GM12878 (cell line): ENCODE measurements at regions not wholly inside any gene's neighbourhood (a gene's known extent, or its start where the extent isn't known, plus 50 kb on each side); places are given as distances from the start of the nearest gene placed in this dataset.

ENCODE experiments used
- ATAC-seq: fragments of 200-7000 bp; cut with Tn5 transposase; 3 replicates; pipeline ENCODE4 v1.9.1; 2020; ENCODE audit warnings: mild to moderate bottlenecking, moderate library complexity
- BruUV-seq: library from RNA; stranded (reverse); fragments of 400-500 nt; replicated peaks from 2 replicates; lab custom pipeline; 2021; lab: Mats Ljungman, UMichigan
- CTCF ChIA-PET: fragments of 300-600 bp; sonication (Branson Sonifier 250); formaldehyde crosslinking; extraction: SDS; loops from one replicate; lab custom pipeline; 2021; ENCODE audit warnings: inconsistent platforms; lab: Yijun Ruan, JAX
- POLR2A ChIA-PET: fragments of 350-600 bp; formaldehyde crosslinking; extraction: SDS; loops from one replicate; lab custom pipeline; 2021; ENCODE audit warnings: inconsistent platforms; lab: Charles Lee
- RAD21 ChIA-PET: fragments of 300-600 bp; sonication (Branson Sonifier 250); formaldehyde crosslinking; loops from one replicate; lab custom pipeline; 2023; ENCODE audit warnings: antibody characterized with exemption; ENCODE audit not compliant: unreplicated experiment; lab: Charles Lee
- SMC1A ChIA-PET: fragments of 300-600 bp; sonication (Branson Sonifier 250); formaldehyde crosslinking; loops from one replicate; lab custom pipeline; 2023; ENCODE audit not compliant: unreplicated experiment, uncharacterized antibody; lab: Charles Lee
- DNase-seq: peaks from one replicate; pipeline ENCODE4 v3.0.0-alpha.2; 2011; ENCODE audit warnings: low read depth, low spot score
- FAIRE-seq: peaks from 3 replicates; lab custom pipeline; 2011; peaks lifted over from hg19 to GRCh38; lab: Jason Lieb, UNC
- H2AFZ ChIP-seq: 2 replicates; pipeline ENCODE4 v1.6.0; 2011; ENCODE audit warnings: low read depth, low read length, control low read depth; ENCODE audit not compliant: control insufficient read depth
- H3K27ac ChIP-seq: 2 replicates; pipeline ENCODE4 v1.5.1; 2011; ENCODE audit warnings: control low read depth; ENCODE audit not compliant: control insufficient read depth, insufficient read depth
- H3K27me3 ChIP-seq, 2 experiments: replicated peaks in 1 of 2; 2 replicates each; pipeline versions ENCODE4 v1.6.0 to v1.6.1; 2011; ENCODE audit warnings: low read length in 1 of 2; ENCODE audit not compliant: control insufficient read depth in 2 of 2, insufficient read depth in 2 of 2
- H3K36me3 ChIP-seq, 2 experiments: 2 replicates each; pipeline ENCODE4 v1.5.1; 2011; ENCODE audit warnings: low read length in 1 of 2; ENCODE audit not compliant: control insufficient read depth in 2 of 2, insufficient read depth in 2 of 2
- H3K4me1 ChIP-seq: 2 replicates; pipeline ENCODE4 v1.6.1; 2011; ENCODE audit warnings: mild to moderate bottlenecking, low read length, moderate library complexity, mixed read lengths; ENCODE audit not compliant: control insufficient read depth, insufficient read depth
- H3K4me2 ChIP-seq: 2 replicates; pipeline ENCODE4 v1.6.0; 2011; ENCODE audit warnings: control low read depth; ENCODE audit not compliant: control insufficient read depth, insufficient read depth
- H3K4me3 ChIP-seq: fragments of 200-600 bp; sonication (generic); 2 replicates; pipeline ENCODE4 v1.5.1; 2016
- H3K79me2 ChIP-seq: 2 replicates; pipeline ENCODE4 v1.6.0; 2011; ENCODE audit warnings: low read length; ENCODE audit not compliant: control insufficient read depth, insufficient read depth
- H3K9ac ChIP-seq: 2 replicates; pipeline ENCODE4 v1.8.0; 2011; ENCODE audit warnings: low read length, control low read depth, mixed read lengths; ENCODE audit not compliant: control insufficient read depth, insufficient read depth
- H3K9me3 ChIP-seq: replicated peaks from 3 replicates; pipeline ENCODE4 v1.5.1; 2011; ENCODE audit warnings: mild to moderate bottlenecking, low read length; ENCODE audit not compliant: control insufficient read depth, insufficient read depth
- H4K20me1 ChIP-seq: 2 replicates; pipeline ENCODE4 v1.6.0; 2011; ENCODE audit not compliant: control insufficient read depth, insufficient read depth
- CEBPB ChIP-seq, 2 experiments: fragments of 150-350 bp in 1 of 2; IDR thresholded peaks; 2 replicates each; pipeline ENCODE4 v1.6.1; 2012 to 2014; ENCODE audit warnings: low read depth in 2 of 2, low read length in 2 of 2, borderline replicate concordance in 1 of 2, inconsistent platforms in 1 of 2
- CREM ChIP-seq: IDR thresholded peaks from 2 replicates; pipeline ENCODE4 v1.6.1; 2014; ENCODE audit warnings: antibody characterized with exemption, low read depth
- EED ChIP-seq: sonication (generic); IDR thresholded peaks from 2 replicates; pipeline ENCODE4 v1.6.1; 2016; ENCODE audit warnings: antibody characterized with exemption, low read depth
- EGR1 ChIP-seq, 2 experiments: IDR thresholded peaks; 1 replicate in 1 of 2; 2 replicates in 1 of 2; pipeline ENCODE4 v1.6.1; 2011 to 2012; ENCODE audit warnings: low read depth in 2 of 2, low read length in 2 of 2, borderline replicate concordance in 1 of 2, mild to moderate bottlenecking in 1 of 2, moderate library complexity in 1 of 2
- ESRRA ChIP-seq: IDR thresholded peaks from 2 replicates; pipeline ENCODE4 v1.6.1; 2012; ENCODE audit warnings: mild to moderate bottlenecking, low read length, improper control_type of control experiment
- MXI1 ChIP-seq: fragments of 150-350 bp; IDR thresholded peaks from 2 replicates; pipeline ENCODE4 v1.6.1; 2011; ENCODE audit warnings: low read depth, mild to moderate bottlenecking, inconsistent platforms, low read length, improper control_type of control experiment
- NR2C2 ChIP-seq: IDR thresholded peaks from 2 replicates; pipeline ENCODE4 v1.6.1; 2011; ENCODE audit warnings: borderline replicate concordance, low read depth; ENCODE audit not compliant: control insufficient read depth, insufficient read length
- PML ChIP-seq: IDR thresholded peaks from 2 replicates; pipeline ENCODE4 v1.6.1; 2012; ENCODE audit warnings: low read length, inconsistent platforms
- POLR2AphosphoS5 ChIP-seq: IDR thresholded peaks from 2 replicates; pipeline ENCODE4 v1.6.1; 2011; ENCODE audit warnings: mild to moderate bottlenecking, low read length, inconsistent platforms
- POU2F2 ChIP-seq: IDR thresholded peaks from 3 replicates; pipeline ENCODE4 v1.6.1; 2011; ENCODE audit warnings: low read depth, mild to moderate bottlenecking, low read length, borderline replicate concordance
- SIX5 ChIP-seq: IDR thresholded peaks from 2 replicates; pipeline ENCODE4 v1.6.1; 2011; ENCODE audit warnings: mild to moderate bottlenecking, low read depth, low read length, moderate library complexity; ENCODE audit not compliant: severe bottlenecking
- ZNF217 ChIP-seq: fragments of 450-650 bp; IDR thresholded peaks from 2 replicates; pipeline ENCODE4 v1.6.1; 2017; ENCODE audit warnings: antibody characterized with exemption, mild to moderate bottlenecking
- WGBS: methylation state at CpG from one replicate; pipeline ENCODE4 v1.1.6; 2016; ENCODE audit warnings: low lambda C conversion rate; ENCODE audit not compliant: insufficient replicate concordance, insufficient coverage; ENCODE audit errors: missing lambda C conversion rate; 5-methylcytosine and 5-hydroxymethylcytosine counted together
- in situ Hi-C: fragments of 300-500 bp; cut with MboI; formaldehyde crosslinking; loops from 9 replicates; pipeline ENCODE4 v1.14.3; 2018; ENCODE audit warnings: mixed read lengths
- intact Hi-C: fragments of 100-400 bp; cut with micrococcal nuclease; formaldehyde crosslinking; loops from one replicate; pipeline ENCODE4 v1.14.2; 2022; ENCODE audit not compliant: unreplicated experiment
- TF ChIP-seq, protein P1 (sequence below): fragments of 450-650 bp; conservative IDR thresholded peaks from 2 replicates; pipeline ENCODE4 v1.6.1; 2017; ENCODE audit warnings: mild to moderate bottlenecking, moderate library complexity
- TF ChIP-seq, protein P2 (sequence below): fragments of 450-650 bp; IDR thresholded peaks from 2 replicates; pipeline ENCODE4 v1.6.1; 2017; ENCODE audit warnings: mild to moderate bottlenecking, low read depth, inconsistent platforms; ENCODE audit not compliant: poor library complexity, severe bottlenecking
- TF ChIP-seq, protein P3 (sequence below): fragments of 150-350 bp; IDR thresholded peaks from 2 replicates; pipeline ENCODE4 v1.6.1; 2014; ENCODE audit warnings: mild to moderate bottlenecking, low read depth, low read length
- TF ChIP-seq, protein P4 (sequence below): fragments of 450-650 bp; IDR thresholded peaks from 2 replicates; pipeline ENCODE4 v1.6.1; 2017; ENCODE audit warnings: antibody characterized with exemption, mild to moderate bottlenecking, moderate library complexity

DNA sequence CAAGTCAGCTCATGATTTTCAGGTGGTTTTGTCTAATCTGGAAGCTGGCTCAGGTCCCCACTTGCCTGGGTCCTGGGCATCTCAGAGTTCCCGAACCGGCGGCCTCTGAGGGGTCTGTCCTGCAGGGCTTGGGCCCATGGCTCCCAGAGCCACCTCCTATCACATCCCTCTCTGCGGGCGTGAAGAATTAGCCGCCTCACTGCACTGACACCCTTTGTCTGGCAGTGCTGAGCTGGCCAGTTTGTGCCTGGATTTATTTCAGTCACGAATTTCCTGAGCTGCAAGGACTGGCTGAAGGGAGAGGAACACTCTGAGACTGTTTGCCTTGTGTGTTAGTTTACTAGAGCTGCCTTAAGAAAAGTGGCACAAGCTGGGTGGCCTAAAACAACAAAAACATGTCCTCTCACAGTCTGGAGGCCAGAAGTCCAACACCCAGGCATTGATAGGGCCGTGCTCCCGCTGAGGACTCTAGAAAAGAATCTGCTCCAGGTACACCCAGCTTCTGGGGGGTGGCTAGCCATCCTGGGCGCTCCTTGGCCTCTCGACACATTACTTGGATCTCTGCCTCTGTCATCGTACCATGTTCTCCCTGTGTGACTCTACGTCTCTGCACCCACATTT, 217.5 kb upstream of the DYNLRB2 start:
- H3K4me2 ChIP-seq, result no peak overlapping the region
- no peaks in the 10 kb centered on the region for H4K20me1 ChIP-seq
- no peak overlapping the region for H3K27ac ChIP-seq
- ChIA-PET SMC1A (no interaction called here), CTCF (interaction anchor here (1.6 kb wide), 1 partner anchor 13 kb away, joined by 5 read pairs; no protein-coding TSS in a partner anchor), POLR2A (no interaction called here), RAD21 (no interaction called here)
- in situ Hi-C loops, result no loop called here
- H3K9ac ChIP-seq, result no peak overlapping the region
- no peaks in the 10 kb centered on the region for H3K79me2 ChIP-seq
- no peaks in the 10 kb centered on the region for H3K4me1 ChIP-seq
- no peaks in the 10 kb centered on the region for H3K36me3 ChIP-seq
- FAIRE-seq, result no peak
- BruUV-seq, result no TSS peak
- DNase-seq, result no peak
- WGBS, result 16% methylated on average over 13 of the region's 13 CpGs
- ATAC-seq, result no peak
- intact Hi-C loops, result no loop called here
- no peaks in the 10 kb centered on the region; a peak in 2 of 4 replicates for H3K27me3 ChIP-seq
- no peak overlapping the region for H2AFZ ChIP-seq
- H3K4me3 ChIP-seq, result no peak overlapping the region
- H3K9me3 ChIP-seq, result no peaks in the 10 kb centered on the region
- TF ChIP-seq CREM (no peak), CEBPB (IDR thresholded peaks at IDR 0.05; ENCODE audit: borderline replicate concordance in 1 of 2, low read depth in 2 of 2, low read length in 2 of 2) (no peak), MXI1 (no peak), POLR2AphosphoS5 (no peak), SIX5 (no peak), ZNF217 (no peak), ESRRA (no peak), PML (no peak), POU2F2 (no peak), EGR1 (IDR thresholded peaks at IDR 0.05; ENCODE audit: borderline replicate concordance in 1 of 2, low read depth in 2 of 2, low read length in 2 of 2) (no peak), NR2C2 (no peak), EED (no peak)
- TF ChIP-seq, protein P1, sequence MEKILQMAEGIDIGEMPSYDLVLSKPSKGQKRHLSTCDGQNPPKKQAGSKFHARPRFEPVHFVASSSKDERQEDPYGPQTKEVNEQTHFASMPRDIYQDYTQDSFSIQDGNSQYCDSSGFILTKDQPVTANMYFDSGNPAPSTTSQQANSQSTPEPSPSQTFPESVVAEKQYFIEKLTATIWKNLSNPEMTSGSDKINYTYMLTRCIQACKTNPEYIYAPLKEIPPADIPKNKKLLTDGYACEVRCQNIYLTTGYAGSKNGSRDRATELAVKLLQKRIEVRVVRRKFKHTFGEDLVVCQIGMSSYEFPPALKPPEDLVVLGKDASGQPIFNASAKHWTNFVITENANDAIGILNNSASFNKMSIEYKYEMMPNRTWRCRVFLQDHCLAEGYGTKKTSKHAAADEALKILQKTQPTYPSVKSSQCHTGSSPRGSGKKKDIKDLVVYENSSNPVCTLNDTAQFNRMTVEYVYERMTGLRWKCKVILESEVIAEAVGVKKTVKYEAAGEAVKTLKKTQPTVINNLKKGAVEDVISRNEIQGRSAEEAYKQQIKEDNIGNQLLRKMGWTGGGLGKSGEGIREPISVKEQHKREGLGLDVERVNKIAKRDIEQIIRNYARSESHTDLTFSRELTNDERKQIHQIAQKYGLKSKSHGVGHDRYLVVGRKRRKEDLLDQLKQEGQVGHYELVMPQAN, result no peak
- TF ChIP-seq, protein P2, sequence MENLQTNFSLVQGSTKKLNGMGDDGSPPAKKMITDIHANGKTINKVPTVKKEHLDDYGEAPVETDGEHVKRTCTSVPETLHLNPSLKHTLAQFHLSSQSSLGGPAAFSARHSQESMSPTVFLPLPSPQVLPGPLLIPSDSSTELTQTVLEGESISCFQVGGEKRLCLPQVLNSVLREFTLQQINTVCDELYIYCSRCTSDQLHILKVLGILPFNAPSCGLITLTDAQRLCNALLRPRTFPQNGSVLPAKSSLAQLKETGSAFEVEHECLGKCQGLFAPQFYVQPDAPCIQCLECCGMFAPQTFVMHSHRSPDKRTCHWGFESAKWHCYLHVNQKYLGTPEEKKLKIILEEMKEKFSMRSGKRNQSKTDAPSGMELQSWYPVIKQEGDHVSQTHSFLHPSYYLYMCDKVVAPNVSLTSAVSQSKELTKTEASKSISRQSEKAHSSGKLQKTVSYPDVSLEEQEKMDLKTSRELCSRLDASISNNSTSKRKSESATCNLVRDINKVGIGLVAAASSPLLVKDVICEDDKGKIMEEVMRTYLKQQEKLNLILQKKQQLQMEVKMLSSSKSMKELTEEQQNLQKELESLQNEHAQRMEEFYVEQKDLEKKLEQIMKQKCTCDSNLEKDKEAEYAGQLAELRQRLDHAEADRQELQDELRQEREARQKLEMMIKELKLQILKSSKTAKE, result no peak
- TF ChIP-seq, protein P3, sequence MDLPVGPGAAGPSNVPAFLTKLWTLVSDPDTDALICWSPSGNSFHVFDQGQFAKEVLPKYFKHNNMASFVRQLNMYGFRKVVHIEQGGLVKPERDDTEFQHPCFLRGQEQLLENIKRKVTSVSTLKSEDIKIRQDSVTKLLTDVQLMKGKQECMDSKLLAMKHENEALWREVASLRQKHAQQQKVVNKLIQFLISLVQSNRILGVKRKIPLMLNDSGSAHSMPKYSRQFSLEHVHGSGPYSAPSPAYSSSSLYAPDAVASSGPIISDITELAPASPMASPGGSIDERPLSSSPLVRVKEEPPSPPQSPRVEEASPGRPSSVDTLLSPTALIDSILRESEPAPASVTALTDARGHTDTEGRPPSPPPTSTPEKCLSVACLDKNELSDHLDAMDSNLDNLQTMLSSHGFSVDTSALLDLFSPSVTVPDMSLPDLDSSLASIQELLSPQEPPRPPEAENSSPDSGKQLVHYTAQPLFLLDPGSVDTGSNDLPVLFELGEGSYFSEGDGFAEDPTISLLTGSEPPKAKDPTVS, result no peak
- TF ChIP-seq, protein P4, sequence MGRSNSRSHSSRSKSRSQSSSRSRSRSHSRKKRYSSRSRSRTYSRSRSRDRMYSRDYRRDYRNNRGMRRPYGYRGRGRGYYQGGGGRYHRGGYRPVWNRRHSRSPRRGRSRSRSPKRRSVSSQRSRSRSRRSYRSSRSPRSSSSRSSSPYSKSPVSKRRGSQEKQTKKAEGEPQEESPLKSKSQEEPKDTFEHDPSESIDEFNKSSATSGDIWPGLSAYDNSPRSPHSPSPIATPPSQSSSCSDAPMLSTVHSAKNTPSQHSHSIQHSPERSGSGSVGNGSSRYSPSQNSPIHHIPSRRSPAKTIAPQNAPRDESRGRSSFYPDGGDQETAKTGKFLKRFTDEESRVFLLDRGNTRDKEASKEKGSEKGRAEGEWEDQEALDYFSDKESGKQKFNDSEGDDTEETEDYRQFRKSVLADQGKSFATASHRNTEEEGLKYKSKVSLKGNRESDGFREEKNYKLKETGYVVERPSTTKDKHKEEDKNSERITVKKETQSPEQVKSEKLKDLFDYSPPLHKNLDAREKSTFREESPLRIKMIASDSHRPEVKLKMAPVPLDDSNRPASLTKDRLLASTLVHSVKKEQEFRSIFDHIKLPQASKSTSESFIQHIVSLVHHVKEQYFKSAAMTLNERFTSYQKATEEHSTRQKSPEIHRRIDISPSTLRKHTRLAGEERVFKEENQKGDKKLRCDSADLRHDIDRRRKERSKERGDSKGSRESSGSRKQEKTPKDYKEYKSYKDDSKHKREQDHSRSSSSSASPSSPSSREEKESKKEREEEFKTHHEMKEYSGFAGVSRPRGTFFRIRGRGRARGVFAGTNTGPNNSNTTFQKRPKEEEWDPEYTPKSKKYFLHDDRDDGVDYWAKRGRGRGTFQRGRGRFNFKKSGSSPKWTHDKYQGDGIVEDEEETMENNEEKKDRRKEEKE, result no peak
